ENCODE measurements at regions not wholly inside any gene's neighbourhood (a gene's known extent, or its start where the extent isn't known, plus 50 kb on each side); places are given as distances from the start of the nearest gene placed in this dataset.

GRCh38 chr2:75952173-75952572 lies 241.5 kb upstream of the GCFC2 start:
- Mint-ChIP-seq H3K4me1 (no peaks in the 10 kb centered on the region), H3K27ac (no peak overlapping the region), H3K9me3 (peaks cover 0 to 2% (median 0%) of the 10 kb centered on the region in 7 donors), H3K27me3 (ENCODE audit: low read depth in 3 of 3) (no peaks in the 10 kb centered on the region), H3K36me3 (no peaks in the 10 kb centered on the region), H3K4me3 (no peak overlapping the region)
- H3K27me3 ChIP-seq (ENCODE audit: control insufficient read depth in 2 of 2, insufficient read depth in 2 of 2, low read length in 2 of 2): no peaks in the 10 kb centered on the region
- no peaks in the 10 kb centered on the region for H3K4me1 ChIP-seq (ENCODE audit: control insufficient read depth in 1 of 2, insufficient read depth in 2 of 2, low read length in 2 of 2)
- intact Hi-C loops (cut with micrococcal nuclease): no loop called here
- no peak overlapping the region for H2AFZ ChIP-seq (ENCODE audit: insufficient read depth, low read depth, low read length, poor library complexity, severe bottlenecking)
- H3K4me3 ChIP-seq (replicated peaks in 1 of 3; ENCODE audit: low read depth in 2 of 3, low read length in 3 of 3): no peak overlapping the region
- H3K9ac ChIP-seq (ENCODE audit: insufficient read depth, low read length, poor library complexity, severe bottlenecking): no peak overlapping the region
- H3K9me3 ChIP-seq (replicated peaks in 1 of 2; ENCODE audit: control insufficient read depth in 1 of 2, insufficient read depth in 1 of 2, low read length in 2 of 2): no peaks in the 10 kb centered on the region
- H3K79me2 ChIP-seq (ENCODE audit: insufficient read depth, low read length): no peaks in the 10 kb centered on the region
- WGBS (ENCODE audit: insufficient coverage): no CpG with 5 or more reads among the region's 1 CpG
- DNase-seq: no peak
- TF ChIP-seq, protein P1, sequence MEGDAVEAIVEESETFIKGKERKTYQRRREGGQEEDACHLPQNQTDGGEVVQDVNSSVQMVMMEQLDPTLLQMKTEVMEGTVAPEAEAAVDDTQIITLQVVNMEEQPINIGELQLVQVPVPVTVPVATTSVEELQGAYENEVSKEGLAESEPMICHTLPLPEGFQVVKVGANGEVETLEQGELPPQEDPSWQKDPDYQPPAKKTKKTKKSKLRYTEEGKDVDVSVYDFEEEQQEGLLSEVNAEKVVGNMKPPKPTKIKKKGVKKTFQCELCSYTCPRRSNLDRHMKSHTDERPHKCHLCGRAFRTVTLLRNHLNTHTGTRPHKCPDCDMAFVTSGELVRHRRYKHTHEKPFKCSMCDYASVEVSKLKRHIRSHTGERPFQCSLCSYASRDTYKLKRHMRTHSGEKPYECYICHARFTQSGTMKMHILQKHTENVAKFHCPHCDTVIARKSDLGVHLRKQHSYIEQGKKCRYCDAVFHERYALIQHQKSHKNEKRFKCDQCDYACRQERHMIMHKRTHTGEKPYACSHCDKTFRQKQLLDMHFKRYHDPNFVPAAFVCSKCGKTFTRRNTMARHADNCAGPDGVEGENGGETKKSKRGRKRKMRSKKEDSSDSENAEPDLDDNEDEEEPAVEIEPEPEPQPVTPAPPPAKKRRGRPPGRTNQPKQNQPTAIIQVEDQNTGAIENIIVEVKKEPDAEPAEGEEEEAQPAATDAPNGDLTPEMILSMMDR (IDR thresholded peaks at IDR 0.05): no peak
- no peaks in the 10 kb centered on the region for H3K36me3 ChIP-seq (replicated peaks in 1 of 2; ENCODE audit: control insufficient read depth in 1 of 2, insufficient read depth in 2 of 2, low read length in 2 of 2)
- H3K27ac ChIP-seq (ENCODE audit: low read depth in 1 of 2, low read length in 2 of 2): no peak overlapping the region
- no peaks in the 10 kb centered on the region for H4K20me1 ChIP-seq (ENCODE audit: insufficient read depth, low read length)
- H3K4me2 ChIP-seq (replicated peaks; ENCODE audit: extremely low read depth, low read length, poor library complexity, severe bottlenecking): no peak overlapping the region

- no peak overlapping the region for H3K4me3 Mint-ChIP-seq
- Histone ChIP-seq H3K79me2 (ENCODE audit: insufficient read depth, low read length) (no peaks in the 10 kb centered on the region), H3K4me2 (replicated peaks; ENCODE audit: extremely low read depth, low read length, poor library complexity, severe bottlenecking) (no peak overlapping the region), H3K9ac (ENCODE audit: insufficient read depth, low read length, poor library complexity, severe bottlenecking) (no peak overlapping the region), H2AFZ (ENCODE audit: insufficient read depth, low read depth, low read length, poor library complexity, severe bottlenecking) (no peak overlapping the region), H3K4me3 (replicated peaks in 1 of 3; ENCODE audit: low read depth in 2 of 3, low read length in 3 of 3) (no peak overlapping the region), H4K20me1 (ENCODE audit: insufficient read depth, low read length) (no peaks in the 10 kb centered on the region), H3K27me3 (ENCODE audit: control insufficient read depth in 2 of 2, insufficient read depth in 2 of 2, low read length in 2 of 2) (no peaks in the 10 kb centered on the region), H3K27ac (ENCODE audit: low read depth in 1 of 2, low read length in 2 of 2) (no peak overlapping the region), H3K4me1 (ENCODE audit: control insufficient read depth in 1 of 2, insufficient read depth in 2 of 2, low read length in 2 of 2) (no peaks in the 10 kb centered on the region), H3K9me3 (replicated peaks in 1 of 2; ENCODE audit: control insufficient read depth in 1 of 2, insufficient read depth in 1 of 2, low read length in 2 of 2) (no peaks in the 10 kb centered on the region), H3K36me3 (replicated peaks in 1 of 2; ENCODE audit: control insufficient read depth in 1 of 2, insufficient read depth in 2 of 2, low read length in 2 of 2) (no peaks in the 10 kb centered on the region)
- H3K4me1 Mint-ChIP-seq: no peaks in the 10 kb centered on the region
- DNase-seq: no peak
- no peak overlapping the region for H3K27ac Mint-ChIP-seq
- TF ChIP-seq, protein P1 (IDR thresholded peaks at IDR 0.05): no peak
- peaks cover 0 to 3% (median 2%) of the 10 kb centered on the region in 7 donors for H3K9me3 Mint-ChIP-seq
- intact Hi-C loops (cut with micrococcal nuclease): no loop called here
- no peaks in the 10 kb centered on the region for H3K36me3 Mint-ChIP-seq
- H3K27me3 Mint-ChIP-seq (ENCODE audit: low read depth in 3 of 3): no peaks in the 10 kb centered on the region
- WGBS (ENCODE audit: insufficient coverage): no CpG with 5 or more reads among the region's 4 CpGs
Measured at GRCh38 chr2:75949385-75950030, 238.8 kb upstream of the GCFC2 start.
